ENCODE measurements at regions not wholly inside any gene's neighbourhood (a gene's known extent, or its start where the extent isn't known, plus 50 kb on each side); places are given as distances from the start of the nearest gene placed in this dataset.

GRCh38 chr6:63410435-63411426 lies 90.9 kb upstream of the LGSN start:
- no peak for DNase-seq
- Mint-ChIP-seq H3K27me3 (ENCODE audit: unreplicated experiment) (peaks cover 3% of the 10 kb centered on the region), H3K27ac (ENCODE audit: unreplicated experiment) (no peak overlapping the region), H3K4me3 (ENCODE audit: unreplicated experiment) (no peak overlapping the region), H3K4me1 (ENCODE audit: low read depth, unreplicated experiment) (no peaks in the 10 kb centered on the region), H3K36me3 (ENCODE audit: unreplicated experiment) (no peaks in the 10 kb centered on the region), H3K9me3 (ENCODE audit: unreplicated experiment) (peaks cover 2% of the 10 kb centered on the region)
- TF ChIP-seq, protein P1, sequence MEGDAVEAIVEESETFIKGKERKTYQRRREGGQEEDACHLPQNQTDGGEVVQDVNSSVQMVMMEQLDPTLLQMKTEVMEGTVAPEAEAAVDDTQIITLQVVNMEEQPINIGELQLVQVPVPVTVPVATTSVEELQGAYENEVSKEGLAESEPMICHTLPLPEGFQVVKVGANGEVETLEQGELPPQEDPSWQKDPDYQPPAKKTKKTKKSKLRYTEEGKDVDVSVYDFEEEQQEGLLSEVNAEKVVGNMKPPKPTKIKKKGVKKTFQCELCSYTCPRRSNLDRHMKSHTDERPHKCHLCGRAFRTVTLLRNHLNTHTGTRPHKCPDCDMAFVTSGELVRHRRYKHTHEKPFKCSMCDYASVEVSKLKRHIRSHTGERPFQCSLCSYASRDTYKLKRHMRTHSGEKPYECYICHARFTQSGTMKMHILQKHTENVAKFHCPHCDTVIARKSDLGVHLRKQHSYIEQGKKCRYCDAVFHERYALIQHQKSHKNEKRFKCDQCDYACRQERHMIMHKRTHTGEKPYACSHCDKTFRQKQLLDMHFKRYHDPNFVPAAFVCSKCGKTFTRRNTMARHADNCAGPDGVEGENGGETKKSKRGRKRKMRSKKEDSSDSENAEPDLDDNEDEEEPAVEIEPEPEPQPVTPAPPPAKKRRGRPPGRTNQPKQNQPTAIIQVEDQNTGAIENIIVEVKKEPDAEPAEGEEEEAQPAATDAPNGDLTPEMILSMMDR (IDR thresholded peaks at IDR 0.05; ENCODE audit: partially characterized antibody, unreplicated experiment), result no peak

DNA sequence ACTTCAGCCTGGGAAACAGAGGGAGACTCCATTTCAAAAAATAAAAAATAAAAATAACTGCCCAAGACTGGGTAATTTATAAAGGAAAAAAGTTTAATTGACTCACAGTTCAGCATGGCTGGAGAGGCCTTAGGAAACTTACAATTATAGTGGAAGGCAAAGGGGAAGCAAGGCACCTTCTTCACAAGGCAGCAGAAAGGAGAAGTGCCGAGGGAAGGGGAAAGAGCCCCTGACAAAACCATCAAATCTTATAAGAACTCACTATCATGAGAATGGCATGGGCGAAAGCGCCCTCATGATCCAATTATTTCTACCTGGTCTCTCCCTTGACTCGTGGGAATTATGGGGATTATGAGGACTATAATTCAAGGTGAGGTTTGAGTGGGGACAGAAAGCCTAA lies 95.5 kb upstream of the LGSN start:
- no peaks in the 10 kb centered on the region for H3K36me3 Mint-ChIP-seq (ENCODE audit: unreplicated experiment)
- H3K27ac Mint-ChIP-seq (ENCODE audit: unreplicated experiment), result no peak overlapping the region
- H3K27me3 Mint-ChIP-seq (ENCODE audit: unreplicated experiment), result peaks cover 3% of the 10 kb centered on the region
- H3K4me1 Mint-ChIP-seq (ENCODE audit: low read depth, unreplicated experiment), result no peaks in the 10 kb centered on the region
- no peak for DNase-seq
- TF ChIP-seq, protein P1 (IDR thresholded peaks at IDR 0.05; ENCODE audit: partially characterized antibody, unreplicated experiment), result no peak
- H3K4me3 Mint-ChIP-seq (ENCODE audit: unreplicated experiment), result no peak overlapping the region
- H3K9me3 Mint-ChIP-seq (ENCODE audit: unreplicated experiment), result peaks cover 2% of the 10 kb centered on the region

DNA sequence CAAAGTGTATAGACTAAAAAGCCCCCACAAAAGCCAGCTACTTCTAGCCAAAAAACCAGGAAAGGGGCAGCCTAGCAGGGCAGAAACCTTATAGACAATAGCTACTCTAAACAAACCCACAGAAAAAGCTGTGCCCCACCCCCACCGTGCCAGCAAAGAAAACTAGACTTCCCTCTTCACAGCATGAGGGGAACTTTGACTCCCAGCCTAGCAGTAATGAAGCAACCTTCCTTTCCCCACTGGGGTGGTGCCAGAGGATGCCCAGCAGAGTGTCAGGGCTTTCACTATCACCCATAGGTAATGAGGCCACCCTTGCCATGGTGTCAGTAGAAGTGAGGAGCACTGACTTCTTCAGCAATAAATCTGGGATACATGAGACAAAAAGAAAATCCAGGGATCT lies 99.0 kb upstream of the LGSN start:
- peaks cover 2% of the 10 kb centered on the region for H3K9me3 Mint-ChIP-seq (ENCODE audit: unreplicated experiment)
- no peaks in the 10 kb centered on the region for H3K27me3 Mint-ChIP-seq (ENCODE audit: unreplicated experiment)
- H3K36me3 Mint-ChIP-seq (ENCODE audit: unreplicated experiment), result no peaks in the 10 kb centered on the region
- TF ChIP-seq, protein P1 (IDR thresholded peaks at IDR 0.05; ENCODE audit: partially characterized antibody, unreplicated experiment), result no peak
- no peaks in the 10 kb centered on the region for H3K4me1 Mint-ChIP-seq (ENCODE audit: low read depth, unreplicated experiment)
- no peak for DNase-seq
- H3K4me3 Mint-ChIP-seq (ENCODE audit: unreplicated experiment), result no peak overlapping the region
- H3K27ac Mint-ChIP-seq (ENCODE audit: unreplicated experiment), result no peak overlapping the region

- H3K4me1 Mint-ChIP-seq (ENCODE audit: low read depth, unreplicated experiment), result no peaks in the 10 kb centered on the region
- H3K36me3 Mint-ChIP-seq (ENCODE audit: unreplicated experiment), result no peaks in the 10 kb centered on the region
- H3K27ac Mint-ChIP-seq (ENCODE audit: unreplicated experiment), result no peak overlapping the region
- no peaks in the 10 kb centered on the region for H3K27me3 Mint-ChIP-seq (ENCODE audit: unreplicated experiment)
- H3K4me3 Mint-ChIP-seq (ENCODE audit: unreplicated experiment), result no peak overlapping the region
- TF ChIP-seq, protein P1 (IDR thresholded peaks at IDR 0.05; ENCODE audit: partially characterized antibody, unreplicated experiment), result no peak
- no peak for DNase-seq
- H3K9me3 Mint-ChIP-seq (ENCODE audit: unreplicated experiment), result peaks cover 2% of the 10 kb centered on the region
Measured at GRCh38 chr6:63424636-63425035, 104.9 kb upstream of the LGSN start.

DNA sequence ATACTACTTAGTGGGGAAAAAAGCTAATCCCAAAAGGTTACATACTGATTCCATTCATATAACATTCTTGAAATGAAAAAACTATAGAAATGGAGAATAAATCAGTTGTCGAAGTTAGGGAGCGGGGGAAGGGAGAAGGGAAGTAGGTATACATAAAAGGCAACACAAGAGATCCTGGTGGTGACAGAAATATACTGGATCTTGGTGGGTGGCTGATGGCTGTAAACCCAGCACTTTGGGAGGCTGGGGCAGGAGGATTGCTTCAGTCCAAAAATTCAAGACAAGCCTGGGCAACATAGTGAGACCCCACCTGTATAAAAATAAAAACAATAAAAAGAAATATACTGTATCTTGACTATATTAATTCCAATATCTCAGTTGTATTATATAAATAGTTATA lies 105.7 kb upstream of the LGSN start:
- Mint-ChIP-seq H3K36me3 (ENCODE audit: unreplicated experiment) (no peaks in the 10 kb centered on the region), H3K4me3 (ENCODE audit: unreplicated experiment) (no peak overlapping the region), H3K9me3 (ENCODE audit: unreplicated experiment) (peaks cover 2% of the 10 kb centered on the region), H3K27ac (ENCODE audit: unreplicated experiment) (no peak overlapping the region), H3K27me3 (ENCODE audit: unreplicated experiment) (no peaks in the 10 kb centered on the region), H3K4me1 (ENCODE audit: low read depth, unreplicated experiment) (no peaks in the 10 kb centered on the region)
- TF ChIP-seq, protein P1 (IDR thresholded peaks at IDR 0.05; ENCODE audit: partially characterized antibody, unreplicated experiment), result no peak
- no peak for DNase-seq

Data from glutamatergic neuron (in vitro differentiated cells).